ENCODE measurements at regions not wholly inside any gene's neighbourhood (a gene's known extent, or its start where the extent isn't known, plus 50 kb on each side); places are given as distances from the start of the nearest gene placed in this dataset.

DNA sequence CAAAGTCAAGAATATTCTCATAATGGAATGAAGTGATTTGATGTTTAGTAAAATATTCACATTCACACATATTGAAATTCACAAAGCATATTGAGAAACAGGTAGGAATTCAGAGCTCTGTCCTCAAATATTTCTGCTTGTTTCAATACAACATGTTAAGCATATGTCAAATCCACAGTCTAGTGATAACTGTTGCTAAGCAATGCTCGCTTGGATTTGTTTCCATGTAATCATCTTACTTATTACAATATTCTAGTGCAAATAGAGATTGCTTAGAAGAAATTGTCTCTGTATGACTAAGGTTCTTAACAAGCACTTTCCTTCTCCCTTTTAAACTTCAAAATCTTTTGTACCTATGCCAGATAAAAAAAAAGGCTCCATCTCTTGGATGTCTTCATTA lies 995.7 kb downstream of the CDH18 start:
- no peaks in the 10 kb centered on the region for H3K9me3 ChIP-seq (ENCODE audit: insufficient read depth, low read length, severe bottlenecking)
- no peak for ATAC-seq (ENCODE audit: insufficient read depth, low read depth)
- DNase-seq, result no peak
- no peaks in the 10 kb centered on the region for H3K4me1 ChIP-seq (ENCODE audit: insufficient read depth, low read length)
- H3K27ac ChIP-seq (ENCODE audit: low read length), result no peak overlapping the region
- H4K20me1 ChIP-seq (ENCODE audit: insufficient read depth, low read length), result no peaks in the 10 kb centered on the region
- H3K9ac ChIP-seq (ENCODE audit: low read depth, low read length), result no peak overlapping the region
- no peaks in the 10 kb centered on the region for H3K79me2 ChIP-seq (ENCODE audit: insufficient read depth, low read length)
- no peak overlapping the region for H2AFZ ChIP-seq (ENCODE audit: low read depth, low read length)
- no peak overlapping the region for H3K4me3 ChIP-seq (ENCODE audit: low read depth in 1 of 2, low read length in 2 of 2)
- TF ChIP-seq CTCF (IDR thresholded peaks at IDR 0.05; ENCODE audit: borderline replicate concordance, extremely low read depth, low read length, poor library complexity, severe bottlenecking) (no peak), EZH2 (IDR thresholded peaks at IDR 0.05; ENCODE audit: borderline replicate concordance, low read depth, low read length, severe bottlenecking) (no peak)
- H3K4me2 ChIP-seq (ENCODE audit: insufficient read depth, low read length), result no peak overlapping the region
- H3K27me3 ChIP-seq (ENCODE audit: insufficient read depth, low read length, poor library complexity), result no peaks in the 10 kb centered on the region
- H3K36me3 ChIP-seq (ENCODE audit: insufficient read depth, low read length), result no peaks in the 10 kb centered on the region

DNA sequence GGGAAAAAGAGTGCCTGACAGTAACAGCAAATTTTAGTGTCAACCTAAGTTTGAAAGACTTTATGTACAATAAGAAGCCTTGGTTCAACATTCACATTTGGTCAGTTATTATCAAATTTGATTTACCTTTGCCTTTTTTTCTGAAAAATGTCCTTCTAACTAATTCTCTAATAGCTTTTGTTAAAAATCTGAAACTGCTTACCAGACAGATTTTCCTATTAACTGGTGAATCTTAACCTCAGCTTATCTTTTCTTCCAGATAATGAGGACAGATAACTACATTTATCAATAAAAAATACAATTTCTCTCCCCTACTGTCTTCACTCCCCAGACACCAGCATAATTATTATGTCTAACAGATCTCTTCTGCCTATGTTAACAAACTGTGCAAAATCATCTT lies 988.5 kb downstream of the CDH18 start:
- H3K79me2 ChIP-seq (ENCODE audit: insufficient read depth, low read length), result no peaks in the 10 kb centered on the region
- H3K9ac ChIP-seq (ENCODE audit: low read depth, low read length), result no peak overlapping the region
- H3K4me1 ChIP-seq (ENCODE audit: insufficient read depth, low read length), result no peaks in the 10 kb centered on the region
- H3K27me3 ChIP-seq (ENCODE audit: insufficient read depth, low read length, poor library complexity), result no peaks in the 10 kb centered on the region
- no peak overlapping the region for H3K27ac ChIP-seq (ENCODE audit: low read length)
- no peaks in the 10 kb centered on the region for H4K20me1 ChIP-seq (ENCODE audit: insufficient read depth, low read length)
- no peaks in the 10 kb centered on the region for H3K36me3 ChIP-seq (ENCODE audit: insufficient read depth, low read length)
- no peaks in the 10 kb centered on the region for H3K9me3 ChIP-seq (ENCODE audit: insufficient read depth, low read length, severe bottlenecking)
- ATAC-seq (ENCODE audit: insufficient read depth, low read depth) (no peak), DNase-seq (no peak)
- TF ChIP-seq EZH2 (IDR thresholded peaks at IDR 0.05; ENCODE audit: borderline replicate concordance, low read depth, low read length, severe bottlenecking) (no peak), CTCF (IDR thresholded peaks at IDR 0.05; ENCODE audit: borderline replicate concordance, extremely low read depth, low read length, poor library complexity, severe bottlenecking) (no peak)
- H3K4me3 ChIP-seq (ENCODE audit: low read depth in 1 of 2, low read length in 2 of 2), result no peak overlapping the region
- H2AFZ ChIP-seq (ENCODE audit: low read depth, low read length), result no peak overlapping the region
- no peak overlapping the region for H3K4me2 ChIP-seq (ENCODE audit: insufficient read depth, low read length)

DNA sequence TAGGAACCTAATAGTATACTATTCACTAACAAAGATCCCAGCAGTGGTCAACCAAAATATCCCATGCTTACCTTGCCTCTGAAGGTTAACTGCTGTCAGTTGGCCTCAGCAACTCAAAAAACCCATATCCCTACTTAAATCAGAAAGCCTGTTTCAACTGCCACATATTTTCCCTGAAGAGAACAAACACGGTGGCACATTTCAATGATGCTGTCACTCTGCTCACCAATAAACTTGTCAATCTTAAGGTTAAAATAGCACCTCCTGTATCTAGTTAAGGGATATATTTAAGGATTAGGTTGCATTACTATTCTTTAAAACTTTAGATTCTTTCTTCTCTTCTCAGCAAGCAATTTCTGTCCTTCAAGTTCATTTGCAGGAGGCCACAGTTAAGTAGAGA lies 986.9 kb downstream of the CDH18 start:
- no peak for DNase-seq

More for the DNA sequence above, 986.9 kb downstream of the CDH18 start:
- H3K27me3 ChIP-seq (ENCODE audit: insufficient read depth, low read length, poor library complexity), result no peaks in the 10 kb centered on the region
- H3K79me2 ChIP-seq (ENCODE audit: insufficient read depth, low read length), result no peaks in the 10 kb centered on the region
- H3K4me2 ChIP-seq (ENCODE audit: insufficient read depth, low read length), result no peak overlapping the region
- H3K9ac ChIP-seq (ENCODE audit: low read depth, low read length), result no peak overlapping the region
- no peak for TF ChIP-seq CTCF (IDR thresholded peaks at IDR 0.05; ENCODE audit: borderline replicate concordance, extremely low read depth, low read length, poor library complexity, severe bottlenecking)
- TF ChIP-seq EZH2 (IDR thresholded peaks at IDR 0.05; ENCODE audit: borderline replicate concordance, low read depth, low read length, severe bottlenecking), result no peak
- no peaks in the 10 kb centered on the region for H3K4me1 ChIP-seq (ENCODE audit: insufficient read depth, low read length)
- H3K36me3 ChIP-seq (ENCODE audit: insufficient read depth, low read length), result no peaks in the 10 kb centered on the region
- no peaks in the 10 kb centered on the region for H3K9me3 ChIP-seq (ENCODE audit: insufficient read depth, low read length, severe bottlenecking)
- ATAC-seq (ENCODE audit: insufficient read depth, low read depth), result no peak
- no peak overlapping the region for H2AFZ ChIP-seq (ENCODE audit: low read depth, low read length)
- H4K20me1 ChIP-seq (ENCODE audit: insufficient read depth, low read length), result no peaks in the 10 kb centered on the region
- no peak overlapping the region for H3K27ac ChIP-seq (ENCODE audit: low read length)
- H3K4me3 ChIP-seq (ENCODE audit: low read depth in 1 of 2, low read length in 2 of 2), result no peak overlapping the region

Data from DND-41 (cell line).